ENCODE measurements at regions not wholly inside any gene's neighbourhood (a gene's known extent, or its start where the extent isn't known, plus 50 kb on each side); places are given as distances from the start of the nearest gene placed in this dataset.

- TF ChIP-seq CTCF (IDR thresholded peaks at IDR 0.05) (no peak), EP300 (IDR thresholded peaks at IDR 0.05) (no peak), USF2 (IDR thresholded peaks at IDR 0.05) (no peak), POLR2AphosphoS2 (conservative IDR thresholded peaks at IDR 0.05; ENCODE audit: low read length) (no peak), RCOR1 (IDR thresholded peaks at IDR 0.05; ENCODE audit: low read depth, low read length) (no peak), REST (IDR thresholded peaks at IDR 0.05) (no peak), RNF2 (IDR thresholded peaks at IDR 0.05; ENCODE audit: borderline replicate concordance, low read depth) (no peak), ESRRA (IDR thresholded peaks at IDR 0.05; ENCODE audit: borderline replicate concordance, low read length) (no peak), CBX2 (IDR thresholded peaks at IDR 0.05; ENCODE audit: borderline replicate concordance, low read depth) (no peak), RAD21 (conservative IDR thresholded peaks at IDR 0.05 in 1 of 2, IDR thresholded peaks at IDR 0.05 in 1 of 2) (no peak)
Observed at GRCh38 chr2:182652326-182652725, 63.7 kb upstream of the DNAJC10 start.
